DMS114 treated with DMSO at 0.1 percent for 48 hours (cell line): ENCODE measurements at regions not wholly inside any gene's neighbourhood (a gene's known extent, or its start where the extent isn't known, plus 50 kb on each side); places are given as distances from the start of the nearest gene placed in this dataset.
A peak's percentile ranks its signal among the peaks of the same experiment; 100 is the strongest.

ENCODE experiments used
- DNase-seq: peaks from one replicate; lab custom pipeline; 2025; ENCODE audit not compliant: unreplicated experiment; lab: John Stamatoyannopoulos, UW

DNA sequence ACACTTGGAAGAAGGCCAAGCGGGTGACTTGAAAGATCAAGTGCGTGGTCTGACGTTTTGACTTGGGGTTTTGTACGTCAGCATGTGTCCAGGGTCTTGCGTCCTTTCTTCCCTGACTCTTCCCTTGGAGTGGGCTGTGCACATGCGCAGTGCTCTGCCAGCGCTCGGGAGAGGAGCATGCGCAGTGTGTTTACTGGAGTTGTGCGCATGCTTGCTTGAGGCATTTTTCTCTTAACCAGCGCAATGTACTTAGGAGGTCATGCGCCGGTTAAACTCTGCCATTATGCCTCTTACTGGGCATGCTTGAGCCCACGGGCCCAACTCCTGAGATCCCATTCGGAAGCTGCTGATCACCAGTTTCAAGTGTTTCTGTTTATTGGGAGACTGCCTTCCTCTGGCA lies 242.5 kb upstream of the AJAP1 start:
- peak; percentile 69 for DNase-seq

DNA sequence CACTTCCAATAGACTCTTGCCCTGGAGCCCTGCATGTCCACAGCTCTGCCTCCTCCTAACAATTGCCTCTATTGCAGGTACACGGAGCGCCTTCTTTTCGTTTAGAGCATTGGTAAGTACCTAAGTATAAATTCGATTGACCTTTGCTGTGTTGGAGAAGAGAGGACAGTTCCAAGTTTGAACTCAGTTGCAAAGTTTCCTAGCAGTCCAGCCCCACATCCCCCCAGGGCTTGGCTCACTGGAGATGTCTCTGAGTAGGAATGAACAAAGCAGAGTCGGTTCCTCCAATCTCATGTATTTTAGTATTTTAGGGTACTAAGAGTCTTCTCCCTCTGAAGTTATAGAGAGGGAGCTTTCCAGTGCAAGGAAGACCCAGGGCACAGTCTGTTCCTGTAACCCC lies 238.9 kb upstream of the AJAP1 start:
- no peak for DNase-seq

- DNase-seq = no peak
Observed at GRCh38 chr1:4416189-4416588, 238.2 kb upstream of the AJAP1 start.

- DNase-seq = no peak
Observed at GRCh38 chr1:4418021-4418420, 236.4 kb upstream of the AJAP1 start.

GRCh38 chr1:4421986-4422385 lies 232.4 kb upstream of the AJAP1 start:
- DNase-seq = no peak

DNA sequence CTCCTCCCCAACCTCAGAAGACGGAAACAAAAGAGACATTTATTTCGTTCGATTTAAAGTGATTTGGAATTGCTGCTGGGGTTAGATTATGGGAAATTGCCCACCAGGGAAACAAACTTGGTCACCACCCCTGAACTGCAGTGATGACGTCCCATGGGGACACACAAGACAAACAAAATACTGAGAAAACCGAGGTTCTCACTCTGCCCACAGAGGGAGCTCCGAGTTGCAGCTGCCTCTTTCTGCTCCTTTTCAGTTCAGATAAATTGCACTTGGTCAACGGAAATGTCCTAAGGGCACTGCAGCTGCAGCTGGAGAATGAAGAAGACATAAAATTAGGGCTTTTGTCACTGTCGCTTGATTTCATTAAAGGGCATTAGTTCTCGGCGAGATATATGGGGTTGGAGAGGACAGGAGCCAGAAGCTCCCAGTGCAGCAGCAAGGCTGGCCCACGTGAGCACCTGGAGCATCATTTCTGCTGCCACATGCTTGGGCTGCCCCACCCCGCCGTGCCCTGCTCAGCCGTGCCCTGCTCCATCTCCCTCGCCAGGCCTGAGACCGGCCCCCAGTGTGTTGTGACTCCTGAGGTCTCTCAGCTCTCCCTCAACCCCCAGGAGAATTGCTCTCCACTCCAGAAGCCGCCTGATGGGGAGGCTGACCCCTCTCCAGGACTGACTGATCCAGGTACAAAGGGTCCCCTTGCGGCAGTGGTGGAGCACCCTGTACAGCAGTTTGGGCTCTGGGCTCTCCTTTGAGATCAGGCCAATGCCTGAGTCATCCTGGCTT lies 231.7 kb upstream of the AJAP1 start:
- DNase-seq = no peak

DNA sequence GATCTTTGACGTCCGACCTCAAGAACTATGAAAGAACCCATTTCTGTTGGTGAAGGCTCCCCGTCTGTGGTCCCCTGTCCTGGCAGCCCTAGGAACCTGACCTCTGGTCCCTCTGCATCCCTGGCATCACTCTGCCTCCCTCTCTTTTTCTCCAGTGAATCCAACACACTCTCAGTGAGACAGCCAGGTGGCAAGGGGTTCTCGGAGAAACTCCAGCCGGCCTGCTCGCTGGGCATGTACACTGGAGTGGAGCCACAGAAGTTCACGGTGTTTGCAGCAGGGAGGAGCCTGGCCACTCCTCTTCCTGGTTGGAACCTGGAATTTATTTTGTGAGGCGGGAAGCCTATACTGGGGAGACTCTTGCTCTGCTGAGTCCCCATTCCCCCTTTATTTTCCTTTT lies 230.2 kb upstream of the AJAP1 start:
- DNase-seq = no peak

DNA sequence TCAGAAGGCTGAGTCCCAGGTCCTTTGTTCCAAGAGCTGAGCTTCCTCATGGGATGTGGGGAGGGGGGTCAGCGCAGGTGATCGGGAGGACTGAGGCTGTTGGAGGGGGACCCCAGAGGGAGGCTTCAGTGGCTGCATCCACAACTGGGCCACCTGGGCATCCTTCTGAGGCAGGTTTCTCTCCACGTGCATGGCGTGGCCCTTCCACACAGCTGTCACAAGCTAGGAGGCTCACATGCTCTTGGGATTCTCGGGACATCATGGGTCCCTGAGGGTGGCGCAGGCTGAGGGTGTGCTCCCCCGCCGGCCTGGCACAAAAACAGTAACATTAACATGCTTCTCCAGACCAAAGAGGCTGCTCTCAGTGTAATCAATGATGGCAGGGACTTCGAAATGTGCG lies 229.6 kb upstream of the AJAP1 start:
- DNase-seq = no peak

- no peak for DNase-seq
Observed at GRCh38 chr1:4425892-4426291, 228.5 kb upstream of the AJAP1 start.

DNA sequence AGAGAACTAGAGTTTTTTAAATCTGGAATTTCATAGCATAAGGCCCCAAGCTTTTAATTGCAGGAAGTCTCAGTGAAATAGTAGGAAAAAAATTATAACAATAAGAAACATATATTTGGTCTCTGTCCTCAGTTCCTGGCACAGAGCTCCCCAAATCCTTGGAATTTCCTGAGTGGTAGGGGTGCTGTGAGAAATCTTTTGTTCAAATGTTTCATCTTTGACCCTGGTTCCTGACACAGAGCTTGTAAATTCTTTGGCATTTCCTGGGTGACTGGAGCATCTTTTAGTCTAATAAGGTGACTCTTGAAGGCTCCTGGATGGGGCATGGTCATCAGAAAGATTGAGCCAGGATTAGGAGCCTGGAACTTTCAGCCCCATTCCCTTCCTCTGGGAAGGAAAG lies 225.7 kb upstream of the AJAP1 start:
- DNase-seq = no peak

DNA sequence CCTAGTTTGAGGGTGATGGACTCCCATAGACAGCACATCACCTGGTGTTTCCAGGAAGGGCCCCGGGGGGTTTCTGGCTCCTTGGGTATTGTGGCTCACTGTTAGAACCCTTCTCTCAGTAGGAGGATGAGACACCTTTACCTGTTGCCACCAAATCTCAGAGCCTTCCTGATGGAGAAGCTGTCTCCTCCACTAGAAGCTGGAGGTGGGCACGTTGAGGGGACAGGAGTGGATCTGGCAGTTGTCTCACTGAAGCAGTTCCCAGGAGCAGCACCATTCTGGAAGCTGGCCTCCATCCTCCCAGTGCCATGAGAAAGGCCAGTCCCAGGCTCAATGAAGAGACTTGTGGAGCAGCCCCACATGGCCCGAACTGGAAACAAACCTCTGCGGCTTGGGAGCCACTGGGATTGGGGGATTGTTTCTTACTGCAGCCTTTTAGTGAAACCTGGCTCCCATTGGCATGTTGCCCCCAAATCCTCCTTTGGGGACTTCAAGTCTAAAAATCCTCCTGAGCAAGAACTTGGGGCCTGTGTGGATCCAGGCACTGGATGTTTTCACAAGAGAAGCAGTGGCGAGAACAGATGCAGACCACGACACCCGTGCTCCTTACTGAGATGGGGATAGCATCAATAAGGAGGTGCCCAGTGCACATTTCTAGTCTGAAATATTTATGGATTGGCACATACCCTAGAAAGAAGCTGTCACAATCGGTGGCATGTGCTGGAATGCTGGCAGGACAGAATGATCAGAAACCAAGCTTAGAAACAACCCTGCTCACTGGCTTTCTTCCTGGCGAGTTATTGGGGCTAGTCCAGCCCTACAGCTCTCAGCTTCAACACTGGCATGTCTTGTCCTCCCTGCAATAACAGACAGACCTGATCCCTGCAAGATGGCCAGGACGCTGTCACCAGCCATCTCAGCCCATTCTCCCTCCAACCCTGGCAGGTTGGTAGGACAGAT lies 223.7 kb upstream of the AJAP1 start:
- no peak for DNase-seq

GRCh38 chr1:4431491-4431890 lies 222.9 kb upstream of the AJAP1 start:
- DNase-seq = no peak

GRCh38 chr1:4433075-4433474 lies 221.3 kb upstream of the AJAP1 start:
- no peak for DNase-seq

GRCh38 chr1:4444086-4444485 lies 210.3 kb upstream of the AJAP1 start:
- no peak for DNase-seq

GRCh38 chr1:4447778-4448420 lies 206.5 kb upstream of the AJAP1 start:
- no peak for DNase-seq

- no peak for DNase-seq
Observed at GRCh38 chr1:4449972-4450371, 204.4 kb upstream of the AJAP1 start.

- DNase-seq = no peak
Observed at GRCh38 chr1:4452701-4453100, 201.7 kb upstream of the AJAP1 start.

DNA sequence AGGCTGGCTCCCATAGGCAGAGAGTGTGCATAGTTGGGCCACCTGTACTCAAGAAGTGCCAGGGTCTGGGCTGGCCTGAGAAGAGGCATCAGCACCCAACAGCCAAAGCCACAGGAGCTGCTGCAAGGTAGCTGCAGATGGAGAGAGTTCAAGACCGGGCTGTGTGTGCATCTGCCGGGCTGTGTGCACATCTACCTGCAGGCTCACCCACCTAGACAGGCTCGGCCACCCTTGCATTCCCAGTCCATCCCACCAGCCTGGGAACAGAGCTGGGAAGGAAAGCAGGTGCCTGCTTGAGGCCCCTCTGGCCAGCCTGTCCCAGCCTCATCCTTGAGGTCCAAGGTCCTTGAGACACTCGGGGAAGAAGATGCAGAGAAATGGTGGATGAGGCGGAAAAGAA lies 194.4 kb upstream of the AJAP1 start:
- no peak for DNase-seq

DNA sequence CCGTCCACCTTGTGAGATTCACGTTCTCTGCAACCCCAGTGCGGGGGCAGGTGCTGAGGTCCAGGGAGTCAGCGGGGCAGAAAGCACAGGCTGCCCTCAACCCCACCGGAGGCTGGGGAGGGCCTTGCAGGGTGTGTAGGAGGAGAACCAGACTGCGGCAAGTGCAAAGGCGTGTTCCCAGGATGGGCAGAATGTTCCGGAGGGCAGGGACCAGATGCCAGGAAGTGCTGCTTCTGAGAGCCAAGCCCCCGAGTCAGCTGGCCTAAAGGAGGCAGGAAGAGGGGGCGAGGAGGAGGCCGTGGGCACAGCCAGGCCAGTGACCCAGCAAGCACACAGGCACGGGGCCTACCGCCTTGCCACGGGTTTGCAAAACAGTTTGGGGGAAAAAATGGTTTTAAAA lies 193.8 kb upstream of the AJAP1 start:
- DNase-seq = no peak

- no peak for DNase-seq
Observed at GRCh38 chr1:4461726-4462290, 192.6 kb upstream of the AJAP1 start.

DNA sequence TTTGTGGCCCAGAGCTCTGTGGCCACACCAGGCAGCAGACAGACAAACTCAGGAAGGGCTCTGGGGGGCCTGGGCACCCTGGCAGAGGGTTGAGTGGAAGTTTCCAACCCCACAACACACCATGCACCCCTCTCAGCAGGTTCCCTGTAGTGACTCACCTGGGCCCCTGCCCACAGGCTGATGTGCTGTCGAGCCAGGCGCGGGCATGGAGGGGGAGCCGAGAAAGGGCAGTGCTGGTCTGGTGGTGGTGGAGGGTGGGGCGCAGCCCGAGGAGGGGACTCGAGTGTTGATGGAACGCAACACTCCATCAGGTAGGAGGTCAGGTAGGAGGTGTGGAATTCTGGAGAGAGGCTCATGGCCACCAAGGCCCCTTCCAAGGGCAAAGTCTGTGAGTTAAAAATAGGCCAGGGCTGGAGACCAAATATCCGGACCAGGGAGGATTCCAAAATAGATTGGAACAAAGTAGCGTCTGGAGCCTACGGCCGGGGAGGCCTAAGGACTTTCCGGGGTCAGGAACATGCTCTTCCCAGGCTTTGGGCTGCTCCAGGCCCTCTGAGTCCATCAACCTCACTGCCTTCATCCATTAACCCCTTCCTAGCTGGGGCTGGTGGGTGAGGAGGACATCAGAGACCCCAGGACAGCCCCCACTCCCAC lies 191.5 kb upstream of the AJAP1 start:
- DNase-seq = no peak
